GM19023 (cell line): ENCODE measurements at regions not wholly inside any gene's neighbourhood (a gene's known extent, or its start where the extent isn't known, plus 50 kb on each side); places are given as distances from the start of the nearest gene placed in this dataset.
"Not testable (repeated sequence)": the region's sequence is repeated elsewhere in the genome, so short reads cannot be mapped to it uniquely, and the experiment has no call there.

Experiments used
- ATAC-seq: cut with Tn5 transposase; IDR thresholded peaks from one replicate; pipeline ENCODE4 v1.9.1; 2021; ENCODE audit warnings: mild to moderate bottlenecking, moderate library complexity; ENCODE audit not compliant: unreplicated experiment

- ATAC-seq, result no peak
Measured at GRCh38 chr6:80942911-80943310, 809.6 kb downstream of the TENT5A start.

GRCh38 chr6:80940976-80941375 is 811.5 kb downstream of the TENT5A start:
- no peak for ATAC-seq

- ATAC-seq, result no peak
Measured at GRCh38 chr6:80940571-80940970, 811.9 kb downstream of the TENT5A start.

GRCh38 chr6:80939898-80940297 is 812.6 kb downstream of the TENT5A start:
- no peak for ATAC-seq

- ATAC-seq, result no peak
Measured at GRCh38 chr6:80939480-80939879, 813.0 kb downstream of the TENT5A start.

- no peak for ATAC-seq
Measured at GRCh38 chr6:80938131-80938530, 814.4 kb downstream of the TENT5A start.

GRCh38 chr6:80932359-80932758 is 820.1 kb downstream of the TENT5A start:
- no peak for ATAC-seq

- ATAC-seq, result no peak
Measured at GRCh38 chr6:80930376-80930775, 822.1 kb downstream of the TENT5A start.

GRCh38 chr6:80923816-80924215 is 817.3 kb downstream of the BCKDHB start:
- ATAC-seq, result no peak

GRCh38 chr6:80922916-80923455 is 816.5 kb downstream of the BCKDHB start:
- ATAC-seq, result no peak

- ATAC-seq, result no peak
Measured at GRCh38 chr6:80921861-80922460, 815.5 kb downstream of the BCKDHB start.

- no peak for ATAC-seq
Measured at GRCh38 chr6:80907831-80908230, 801.4 kb downstream of the BCKDHB start.

GRCh38 chr6:80903711-80904110 is 797.2 kb downstream of the BCKDHB start:
- no peak for ATAC-seq

GRCh38 chr6:80886475-80886874 is 780.0 kb downstream of the BCKDHB start:
- ATAC-seq, result no peak

- ATAC-seq, result no peak
Measured at GRCh38 chr6:80872951-80873308, 766.5 kb downstream of the BCKDHB start.

GRCh38 chr6:80872199-80872950 is 765.9 kb downstream of the BCKDHB start:
- no peak for ATAC-seq

- ATAC-seq, result no peak
Measured at GRCh38 chr6:80862756-80863155, 756.3 kb downstream of the BCKDHB start.

- ATAC-seq, result no peak
Measured at GRCh38 chr6:80860107-80860506, 753.6 kb downstream of the BCKDHB start.

- not testable (repeated sequence) for ATAC-seq
Measured at GRCh38 chr6:80847973-80848372, 741.5 kb downstream of the BCKDHB start.

- no peak for ATAC-seq
Measured at GRCh38 chr6:80832337-80832736, 725.9 kb downstream of the BCKDHB start.

GRCh38 chr6:80793411-80793810 is 686.9 kb downstream of the BCKDHB start:
- no peak for ATAC-seq

- ATAC-seq, result no peak
Measured at GRCh38 chr6:80792151-80792550, 685.7 kb downstream of the BCKDHB start.
